PC-9 (cell line): ENCODE measurements at regions not wholly inside any gene's neighbourhood (a gene's known extent, or its start where the extent isn't known, plus 50 kb on each side); places are given as distances from the start of the nearest gene placed in this dataset.

ENCODE experiments used
- EZH2 ChIP-seq: fragments of 200-600 bp; sonication (generic); IDR thresholded peaks from 2 replicates; pipeline ENCODE4 v1.8.0; 2017; ENCODE audit warnings: antibody characterized with exemption, low read depth
- TF ChIP-seq, protein P1 (sequence below): fragments of 200-600 bp; sonication (generic); conservative IDR thresholded peaks from 2 replicates; pipeline ENCODE4 v1.6.1; 2017; ENCODE audit warnings: mixed run types, antibody characterized with exemption, mild to moderate bottlenecking, moderate library complexity

DNA sequence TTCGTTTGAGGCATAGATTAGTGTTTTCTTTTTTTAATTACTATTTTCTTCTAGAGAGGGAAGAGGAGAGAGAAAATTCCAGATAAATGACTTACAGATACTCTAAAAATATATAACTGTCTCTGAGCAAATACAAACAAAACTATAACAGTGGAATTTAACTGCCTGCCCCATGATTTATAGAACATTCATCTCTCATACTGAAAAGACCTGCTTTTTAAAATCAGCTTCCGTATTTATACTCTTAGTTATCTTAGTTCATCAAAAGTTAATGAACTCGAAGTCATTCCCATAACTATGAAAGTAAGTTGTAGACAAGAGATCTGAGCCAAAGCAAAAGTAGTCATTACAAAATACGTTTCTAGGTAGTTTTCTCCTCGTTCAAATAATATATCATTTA lies 123.8 kb upstream of the DMRT1 start:
- TF ChIP-seq, protein P1, sequence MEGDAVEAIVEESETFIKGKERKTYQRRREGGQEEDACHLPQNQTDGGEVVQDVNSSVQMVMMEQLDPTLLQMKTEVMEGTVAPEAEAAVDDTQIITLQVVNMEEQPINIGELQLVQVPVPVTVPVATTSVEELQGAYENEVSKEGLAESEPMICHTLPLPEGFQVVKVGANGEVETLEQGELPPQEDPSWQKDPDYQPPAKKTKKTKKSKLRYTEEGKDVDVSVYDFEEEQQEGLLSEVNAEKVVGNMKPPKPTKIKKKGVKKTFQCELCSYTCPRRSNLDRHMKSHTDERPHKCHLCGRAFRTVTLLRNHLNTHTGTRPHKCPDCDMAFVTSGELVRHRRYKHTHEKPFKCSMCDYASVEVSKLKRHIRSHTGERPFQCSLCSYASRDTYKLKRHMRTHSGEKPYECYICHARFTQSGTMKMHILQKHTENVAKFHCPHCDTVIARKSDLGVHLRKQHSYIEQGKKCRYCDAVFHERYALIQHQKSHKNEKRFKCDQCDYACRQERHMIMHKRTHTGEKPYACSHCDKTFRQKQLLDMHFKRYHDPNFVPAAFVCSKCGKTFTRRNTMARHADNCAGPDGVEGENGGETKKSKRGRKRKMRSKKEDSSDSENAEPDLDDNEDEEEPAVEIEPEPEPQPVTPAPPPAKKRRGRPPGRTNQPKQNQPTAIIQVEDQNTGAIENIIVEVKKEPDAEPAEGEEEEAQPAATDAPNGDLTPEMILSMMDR: no peak
- TF ChIP-seq EZH2: no peak
